ENCODE measurements at regions not wholly inside any gene's neighbourhood (a gene's known extent, or its start where the extent isn't known, plus 50 kb on each side); places are given as distances from the start of the nearest gene placed in this dataset.
A peak's percentile ranks its signal among the peaks of the same experiment; 100 is the strongest.
"Not testable (repeated sequence)": the region's sequence is repeated elsewhere in the genome, so short reads cannot be mapped to it uniquely, and the experiment has no call there.

DNA sequence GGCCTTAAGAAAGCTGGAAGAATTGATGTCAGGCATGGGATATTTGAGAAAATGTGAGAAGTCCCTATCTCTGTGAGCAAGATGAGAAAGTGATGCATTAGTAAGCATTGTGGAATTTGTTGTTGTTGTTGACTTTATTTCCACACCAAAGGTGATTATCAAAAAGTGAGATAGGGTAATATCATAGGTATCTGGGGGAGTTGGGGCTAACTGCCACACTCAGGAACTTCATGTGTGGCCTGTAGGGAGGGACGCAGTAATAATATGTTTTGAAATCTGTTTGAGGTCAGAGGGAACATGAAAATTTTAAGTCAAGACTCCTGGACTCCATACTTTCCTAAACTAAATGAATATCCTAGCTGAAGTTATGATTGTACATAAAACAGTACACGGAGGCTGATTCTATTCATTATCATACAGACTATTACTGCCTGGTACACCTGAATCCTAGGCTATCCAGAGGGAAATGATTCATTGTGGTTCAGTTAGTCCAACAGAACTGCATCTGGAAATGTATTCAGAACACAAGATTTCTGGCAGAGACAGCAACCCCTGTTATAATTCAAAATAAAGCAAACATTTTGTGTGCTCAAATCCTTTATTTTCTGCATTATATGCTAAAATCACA is 304.8 kb downstream of the CPS1 start:
- DNase-seq = no peak

DNA sequence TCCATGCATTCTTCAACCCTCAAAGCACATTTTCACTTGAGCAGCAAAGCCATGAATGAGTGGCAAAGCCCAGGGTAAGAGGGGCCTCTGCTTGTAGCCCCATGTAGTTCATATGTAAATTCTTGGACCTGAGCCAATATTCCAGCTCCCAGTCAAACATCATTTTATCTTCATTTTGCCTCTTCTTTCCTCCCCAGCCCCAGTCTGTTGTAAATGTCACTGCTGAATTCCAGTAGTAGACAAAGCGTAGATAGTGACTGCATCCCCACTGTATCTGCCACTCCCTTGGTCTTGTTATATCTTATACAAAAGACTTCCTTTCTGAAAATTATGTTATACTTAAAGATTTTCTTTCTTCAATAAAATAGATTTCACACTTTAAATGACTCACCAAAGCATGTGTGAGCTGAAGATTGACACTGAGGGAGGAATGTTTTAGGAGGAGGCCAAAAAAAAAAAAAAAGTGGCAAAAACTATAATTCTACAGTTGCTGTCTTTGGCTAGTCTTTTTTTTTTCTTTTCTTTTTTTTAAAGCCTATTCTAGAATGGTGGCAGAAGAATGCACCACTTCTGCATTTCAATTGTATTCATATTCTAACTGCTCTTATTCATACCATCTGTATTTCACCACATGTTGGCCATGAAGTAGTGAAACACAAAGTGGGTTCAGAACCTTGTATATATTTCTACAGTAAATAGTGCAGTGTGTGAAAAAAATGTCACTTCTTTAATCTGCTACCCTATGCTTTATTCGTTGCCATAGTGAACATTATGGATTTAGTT is 306.1 kb downstream of the CPS1 start:
- no peak for DNase-seq

DNA sequence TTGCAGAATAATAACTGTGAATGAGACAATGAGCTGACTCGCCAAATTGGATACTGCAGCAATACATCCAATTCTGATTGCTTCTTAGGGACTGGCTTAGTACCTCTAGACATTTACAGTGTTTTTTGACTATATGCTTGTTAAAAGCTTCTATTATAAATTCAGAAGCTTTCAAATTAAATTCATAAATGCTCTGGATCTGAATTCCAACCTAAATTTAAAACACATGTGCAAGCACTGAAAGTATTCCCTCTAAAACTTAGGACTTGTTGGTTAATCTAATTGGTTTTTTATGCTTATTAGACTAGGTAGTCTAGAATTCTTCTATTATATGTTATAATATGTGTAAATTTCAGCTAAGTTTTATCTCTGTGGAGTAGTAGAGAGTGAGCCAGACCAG is 306.9 kb downstream of the CPS1 start:
- no peak for DNase-seq

DNA sequence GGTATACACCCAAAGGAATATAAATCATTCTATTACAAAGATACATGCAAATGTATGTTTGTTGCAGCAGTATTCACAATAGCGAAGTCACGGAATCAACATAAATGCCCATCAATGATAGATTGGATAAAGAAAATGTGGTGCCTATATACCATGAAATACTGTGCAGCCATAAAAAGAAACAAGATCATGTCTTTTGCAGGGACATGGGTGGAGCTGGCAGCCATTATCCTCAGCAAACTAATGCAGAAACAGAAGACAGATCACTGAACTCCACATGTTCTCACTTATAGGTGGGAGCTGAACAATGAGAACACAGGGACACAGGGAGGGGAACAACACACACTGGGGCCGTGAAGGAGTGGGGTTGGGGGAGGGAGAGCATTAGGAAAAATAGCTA is 315.2 kb downstream of the CPS1 start:
- DNase-seq = not testable (repeated sequence)

DNA sequence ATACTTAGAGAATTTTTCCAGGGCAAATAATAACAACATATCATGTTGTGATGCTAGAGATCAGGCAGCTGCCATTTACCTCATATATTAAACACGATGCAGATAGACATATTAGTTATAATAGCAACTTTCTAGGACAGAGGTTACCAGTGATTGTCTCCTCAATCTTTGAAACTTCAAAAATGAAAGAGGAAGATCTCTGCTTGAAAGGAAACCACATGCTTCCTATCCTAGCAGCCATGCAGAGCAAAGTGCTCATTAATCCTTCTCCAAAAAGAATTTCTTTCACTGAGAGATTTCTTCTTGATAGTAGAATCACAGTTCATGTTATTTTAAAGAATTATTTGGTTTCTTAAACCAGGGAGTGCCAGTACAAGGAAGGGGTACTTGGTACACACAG is 317.2 kb downstream of the CPS1 start:
- DNase-seq = no peak

DNA sequence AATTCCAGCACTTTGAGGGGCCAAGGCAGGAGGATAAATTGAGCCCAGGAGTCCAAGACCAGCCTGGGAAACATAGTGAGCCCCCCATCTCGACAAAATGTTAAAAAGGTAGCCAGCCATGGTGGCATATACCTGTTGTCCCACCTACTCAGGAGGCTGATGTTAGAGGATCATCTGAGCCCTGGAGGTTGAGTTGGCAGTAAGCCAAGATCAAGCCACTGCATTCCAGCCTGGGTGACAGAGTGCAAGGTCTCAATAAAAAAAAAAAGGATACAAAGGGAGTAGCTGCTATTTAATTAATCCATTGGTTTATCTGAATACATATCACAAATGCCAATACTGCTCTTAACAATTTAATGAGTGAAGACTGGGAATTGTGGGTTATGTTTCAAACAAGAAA is 327.8 kb downstream of the CPS1 start:
- DNase-seq = no peak

DNA sequence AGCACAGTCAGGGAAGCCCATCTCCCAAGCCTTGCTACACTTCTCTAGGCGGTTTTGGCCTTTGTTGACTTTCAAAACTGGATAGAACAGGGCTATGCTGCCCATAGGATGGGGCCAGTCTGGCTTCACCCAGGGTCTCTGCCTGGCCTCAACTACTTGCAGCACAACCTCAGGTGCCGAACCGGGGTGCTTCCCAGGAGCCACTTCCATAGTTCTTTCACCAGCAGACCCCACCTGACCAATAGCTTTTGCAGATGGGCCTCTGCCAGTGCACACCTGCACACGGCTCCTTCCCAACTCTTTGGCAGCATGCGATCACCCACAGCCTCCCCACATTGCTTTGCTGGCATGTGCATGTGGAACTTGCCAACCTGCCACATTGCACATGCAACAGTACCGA is 331.6 kb downstream of the CPS1 start:
- DNase-seq = no peak

DNA sequence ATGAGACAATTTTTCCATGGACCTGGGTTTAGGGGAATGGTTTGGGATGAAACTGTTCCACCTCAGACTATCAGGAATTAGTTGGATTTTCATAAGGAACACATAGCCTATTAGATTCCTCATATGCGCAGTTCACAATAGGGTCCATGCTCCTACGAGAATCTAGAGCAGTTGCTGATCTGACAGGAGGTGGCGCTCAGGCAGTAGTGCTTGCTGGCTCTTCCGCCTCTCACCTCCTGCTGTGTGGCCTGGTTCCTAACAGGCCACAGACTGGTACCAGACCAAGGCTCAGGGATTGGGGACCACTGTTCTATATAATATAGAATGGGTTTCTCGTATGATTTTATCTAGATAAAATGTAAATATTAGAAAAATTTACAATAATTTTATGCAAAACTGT is 338.7 kb downstream of the CPS1 start:
- DNase-seq = no peak

DNA sequence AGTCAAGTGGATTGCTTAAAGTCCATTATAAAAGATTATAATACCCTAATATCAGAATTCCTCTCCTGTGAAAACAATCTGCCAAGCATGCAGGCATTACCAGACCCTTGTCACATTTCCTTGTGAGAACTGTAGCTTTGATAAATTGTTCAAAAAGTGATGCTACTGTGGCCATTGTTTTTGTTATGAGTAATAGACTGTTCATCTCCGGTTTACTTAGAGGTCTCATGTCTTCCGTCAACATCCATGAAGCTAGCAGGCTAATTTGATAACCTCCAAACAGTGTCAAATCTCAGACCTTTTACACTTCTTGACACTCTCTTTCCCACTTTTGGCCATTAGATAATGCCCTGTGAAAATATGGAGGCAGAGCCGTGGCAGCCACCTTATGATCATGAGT is 342.7 kb downstream of the CPS1 start:
- no peak for DNase-seq

DNA sequence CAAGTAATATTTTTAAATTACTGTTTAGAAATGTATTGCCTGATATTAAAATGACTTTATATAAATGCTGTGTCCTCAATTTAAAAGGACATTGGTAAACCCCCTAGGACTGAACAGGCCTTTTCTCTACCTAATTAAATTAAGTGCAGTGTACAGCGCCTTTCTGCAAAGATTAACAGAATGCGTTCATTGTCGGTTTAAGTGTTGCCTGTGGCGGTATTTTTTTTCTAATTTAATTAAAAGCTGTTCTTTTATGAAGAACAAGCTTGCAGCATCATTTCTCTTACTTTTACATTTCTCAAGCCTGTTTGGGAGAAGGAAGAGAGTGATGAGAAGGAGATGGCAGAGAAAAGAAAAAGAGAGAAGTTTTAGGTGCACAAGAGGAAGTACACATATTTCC is 344.9 kb downstream of the CPS1 start:
- DNase-seq = no peak

DNA sequence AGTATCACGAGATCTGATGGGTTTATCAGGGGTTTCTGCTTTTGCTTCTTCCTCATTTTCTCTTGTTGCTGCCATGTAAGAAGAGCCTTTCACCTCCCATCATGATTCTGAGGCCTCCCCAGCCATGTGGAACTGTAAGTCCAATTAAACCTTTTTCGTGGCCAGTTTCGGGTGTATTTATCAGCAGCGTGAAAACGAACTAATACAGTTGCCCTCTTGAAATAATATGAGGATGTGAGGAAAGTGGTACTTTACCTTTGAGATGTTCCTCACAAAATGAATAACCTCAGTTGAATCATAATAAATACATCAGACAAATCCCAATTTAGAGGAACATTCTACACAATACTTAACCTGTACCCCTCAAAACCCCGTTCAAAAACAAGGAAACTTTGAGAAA is 356.4 kb downstream of the CPS1 start:
- DNase-seq = no peak

DNA sequence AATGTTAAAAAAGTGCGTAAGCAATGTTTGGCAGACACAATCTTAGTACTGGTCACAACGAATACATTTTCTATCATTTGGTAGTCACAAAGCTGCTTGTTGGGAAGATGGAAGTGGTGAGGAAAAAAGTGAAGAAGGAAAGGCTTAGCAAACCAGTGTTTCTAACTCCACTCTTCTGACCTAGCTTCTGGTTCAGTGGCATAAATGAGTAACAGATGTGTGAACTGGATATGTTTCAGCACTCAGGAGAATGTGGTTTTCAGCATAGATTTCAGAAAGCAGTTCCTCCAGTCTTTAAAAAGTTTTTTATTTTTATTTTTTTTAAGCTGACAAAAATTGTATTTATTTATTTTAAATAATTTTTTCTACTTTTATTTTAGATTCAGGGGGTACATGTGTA is 357.1 kb downstream of the CPS1 start:
- DNase-seq = no peak

DNA sequence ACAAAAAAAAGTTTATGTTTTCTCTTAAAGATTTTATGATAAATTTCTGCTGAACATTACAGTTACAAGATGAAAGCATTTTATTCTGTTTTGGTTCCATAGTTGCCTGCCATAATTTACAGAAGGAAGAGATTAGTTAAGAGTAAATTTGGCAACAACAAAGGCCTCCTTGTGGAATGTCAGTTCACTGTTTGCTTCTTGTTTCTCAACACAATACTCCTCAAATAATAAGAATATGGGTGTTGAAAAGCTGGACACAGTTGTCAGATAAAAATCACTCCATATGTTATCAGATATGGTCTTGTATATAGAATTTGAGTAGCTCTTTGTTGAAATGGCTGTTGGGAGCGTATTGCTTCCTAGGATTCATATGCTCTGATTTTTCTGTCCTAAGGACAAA is 359.5 kb downstream of the CPS1 start:
- no peak for DNase-seq

DNA sequence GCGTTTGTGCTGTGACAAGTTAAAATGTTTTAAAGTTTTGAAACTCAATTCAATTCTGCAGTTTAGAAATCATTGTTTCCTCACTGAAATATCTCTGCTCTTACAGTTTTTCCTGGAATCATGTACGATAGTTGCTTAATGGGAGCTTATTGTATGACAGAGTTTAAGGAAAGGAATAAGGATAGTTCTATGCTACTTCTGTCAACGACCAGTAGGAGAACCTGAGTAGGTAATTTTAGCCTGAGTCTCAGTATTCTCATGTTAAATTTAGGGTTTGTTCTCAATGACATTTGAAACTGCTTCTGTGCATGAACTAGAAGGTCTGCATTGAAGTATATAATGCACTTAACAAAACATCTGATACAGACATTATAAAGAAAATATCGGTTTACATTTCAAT is 361.1 kb downstream of the CPS1 start:
- DNase-seq = no peak

DNA sequence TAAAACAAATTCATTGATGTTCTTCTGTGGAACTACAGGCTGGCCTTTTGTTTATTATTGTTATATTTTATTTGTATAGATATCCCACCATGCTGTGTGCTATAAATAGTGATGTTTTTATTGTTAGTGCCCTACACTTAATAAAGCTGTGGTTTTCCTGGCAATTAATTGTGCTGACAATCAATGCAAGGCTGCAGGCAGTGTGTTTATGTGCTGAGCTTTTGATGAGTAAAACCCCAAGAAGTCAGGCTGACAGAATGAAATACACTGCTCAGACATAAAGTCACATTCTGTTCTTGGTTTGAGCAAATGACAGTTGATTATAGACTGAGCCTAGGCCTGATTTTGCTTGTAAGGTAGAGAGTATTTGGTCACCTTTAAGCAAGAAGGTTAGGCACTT is 362.7 kb downstream of the CPS1 start:
- DNase-seq = no peak

DNA sequence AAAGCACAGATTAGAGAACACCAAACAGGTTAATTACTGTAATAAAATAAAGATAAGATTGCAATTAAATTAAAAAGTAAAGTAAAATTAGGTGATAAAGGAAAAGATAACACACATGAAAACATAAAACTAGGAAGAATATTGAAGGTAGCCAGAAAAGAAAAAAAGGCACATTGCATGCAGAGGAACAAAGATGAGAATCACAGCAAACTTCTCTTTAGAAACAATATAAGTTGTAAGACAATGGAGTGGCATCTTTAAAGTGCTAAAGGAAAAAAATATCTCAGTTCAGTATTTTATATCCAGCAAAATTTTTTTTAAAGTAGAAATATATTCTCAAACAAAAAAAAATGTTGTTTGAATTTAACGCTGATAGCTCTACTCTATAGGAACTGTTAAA is 366.0 kb downstream of the CPS1 start:
- DNase-seq = no peak

DNA sequence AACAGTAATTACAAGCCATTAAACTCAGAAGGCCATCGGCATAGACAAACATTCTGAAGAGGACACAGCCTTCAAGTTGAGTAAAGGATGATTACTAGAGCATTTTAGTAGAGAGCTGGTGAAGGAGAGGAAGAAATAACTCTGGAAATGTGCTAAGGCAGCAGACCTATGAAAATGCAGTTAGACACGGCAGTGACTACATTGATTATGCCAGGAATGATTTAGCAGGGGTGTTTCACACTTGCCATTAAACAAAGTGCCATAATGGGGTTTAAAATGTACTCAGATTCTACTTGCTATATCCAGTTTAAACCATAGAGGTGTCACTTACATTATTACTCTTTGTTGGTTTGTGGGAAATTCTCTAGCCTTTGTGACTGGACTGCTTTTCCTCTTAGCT is 372.3 kb downstream of the CPS1 start:
- no peak for DNase-seq

DNA sequence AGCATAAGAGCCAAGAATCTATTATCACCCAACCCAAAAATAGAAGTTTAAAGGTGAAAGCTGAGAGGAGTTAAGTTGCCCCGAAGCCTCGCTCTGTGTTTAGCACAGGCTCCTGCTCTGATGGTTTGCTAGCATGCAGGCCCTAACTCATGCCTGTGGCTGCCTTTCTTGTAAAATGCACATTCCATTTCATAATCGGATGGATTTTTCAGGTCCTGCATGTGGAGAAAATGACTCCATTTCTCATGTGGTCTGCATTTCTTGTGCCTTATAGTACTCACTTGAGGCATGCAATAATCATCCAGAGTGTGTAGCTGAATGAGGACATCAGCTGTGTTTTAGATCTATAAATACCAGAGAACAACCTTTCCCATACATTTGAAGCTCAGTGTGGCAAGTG is 381.8 kb downstream of the CPS1 start:
- peak; percentile 23 for DNase-seq

DNA sequence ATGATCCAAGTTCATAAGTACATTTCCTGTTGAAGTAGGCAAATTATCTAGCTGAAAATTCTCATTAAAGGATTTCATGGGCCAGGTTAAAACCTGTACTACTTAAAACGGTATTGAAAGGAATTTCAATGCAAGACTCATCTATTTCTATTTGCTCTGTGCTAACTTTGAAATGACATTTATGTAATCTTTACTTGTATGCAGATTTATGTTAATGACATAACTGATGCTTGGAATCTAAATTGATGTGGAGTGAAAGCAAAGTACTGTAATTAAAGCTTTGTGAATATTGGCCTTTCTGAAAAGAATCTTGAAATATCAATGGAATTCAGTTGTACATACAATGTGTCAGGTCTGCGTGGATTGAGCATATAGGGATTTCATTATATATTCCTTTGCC is 390.0 kb downstream of the CPS1 start:
- DNase-seq = no peak

DNA sequence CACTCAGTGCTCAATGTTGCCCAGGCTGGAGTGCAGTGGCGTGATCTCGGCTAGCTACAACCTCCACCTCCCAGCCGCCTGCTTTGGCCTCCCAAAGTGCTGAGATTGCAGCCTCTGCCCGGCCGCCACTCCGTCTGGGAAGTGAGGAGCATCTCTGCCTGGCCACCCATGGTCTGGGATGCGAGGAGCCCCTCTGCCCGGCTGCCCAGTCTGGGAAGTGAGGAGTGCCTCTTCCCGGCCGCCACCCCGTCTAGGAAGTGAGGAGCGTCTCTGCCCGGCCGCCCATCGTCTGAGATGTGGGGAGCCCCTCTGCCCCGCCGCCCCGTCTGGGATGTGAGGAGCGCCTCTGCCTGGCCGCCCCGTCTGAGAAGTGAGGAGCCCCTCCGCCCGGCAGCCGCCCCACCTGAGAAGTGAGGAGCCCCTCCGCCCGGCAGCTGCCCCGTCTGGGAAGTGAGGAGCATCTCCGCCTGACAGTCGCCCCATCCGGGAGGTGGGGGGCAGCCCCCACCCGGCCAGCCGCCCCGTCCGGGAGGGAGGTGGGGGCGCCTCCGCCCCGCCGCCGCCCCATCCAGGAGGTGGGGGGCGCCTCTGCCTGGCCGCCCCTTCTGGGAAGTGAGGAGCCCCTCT is 394.1 kb downstream of the CPS1 start:
- not testable (repeated sequence) for DNase-seq

DNA sequence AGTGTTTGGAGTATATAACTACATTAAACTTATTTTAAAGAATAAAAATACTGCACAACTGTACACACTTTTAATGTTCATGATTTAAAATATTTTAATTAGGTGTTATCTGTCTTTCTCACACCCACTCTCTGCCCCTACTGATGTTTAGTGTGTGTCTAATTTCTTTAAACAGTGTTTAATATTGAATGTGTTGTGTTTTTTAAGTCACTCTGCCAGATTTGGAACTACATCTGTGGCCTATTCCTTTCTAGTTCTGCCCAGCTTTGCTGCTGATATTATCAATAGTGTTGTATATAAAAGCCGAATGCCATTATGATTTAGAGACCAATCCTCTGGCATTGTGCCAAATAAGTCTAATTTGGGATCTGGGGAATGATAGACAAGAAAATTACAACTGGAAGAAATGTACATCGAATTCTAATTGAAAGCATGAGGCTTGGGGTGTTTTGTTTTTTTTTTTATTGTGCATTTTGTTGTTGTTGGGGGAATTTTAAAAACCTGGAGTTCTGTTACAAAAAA is 398.0 kb downstream of the CPS1 start:
- no peak for DNase-seq

DNA sequence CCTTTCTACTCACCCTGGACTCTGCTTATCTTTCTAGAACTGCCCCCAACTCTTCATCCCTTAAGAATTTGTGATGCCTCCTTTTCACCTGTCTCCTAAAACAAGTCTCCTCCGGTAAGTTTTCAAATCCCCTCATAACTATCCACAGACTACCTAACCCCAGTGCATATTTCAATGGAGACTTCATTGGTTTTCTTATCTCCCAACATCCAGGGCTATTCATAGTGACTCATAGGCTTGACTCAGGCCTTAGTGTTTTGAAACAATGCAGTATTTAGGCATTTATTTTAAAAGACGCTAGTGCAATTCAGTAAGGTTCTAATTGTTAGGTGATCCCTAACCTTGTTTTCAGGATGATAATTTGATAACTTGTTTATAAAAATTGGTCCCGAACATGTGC is 399.2 kb downstream of the CPS1 start:
- DNase-seq = peak; percentile 30

DNA sequence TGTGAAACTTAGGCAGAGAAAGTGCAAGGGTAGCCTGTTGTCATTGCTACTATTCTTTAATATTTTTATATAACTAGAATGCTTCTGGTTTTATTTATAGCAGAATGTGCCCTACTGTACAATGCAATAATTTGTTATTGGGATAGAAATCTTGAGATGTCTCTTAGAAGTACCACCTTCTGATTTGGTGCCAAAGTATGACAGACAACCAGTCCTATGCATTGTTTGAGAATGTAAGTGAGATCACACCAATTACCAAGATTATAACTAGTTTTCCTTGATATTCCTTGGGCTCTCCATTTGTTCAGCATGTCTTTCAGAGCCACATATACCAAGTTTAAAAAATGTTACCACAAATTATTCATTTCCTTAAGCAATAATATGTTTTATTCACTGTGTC is 399.7 kb downstream of the CPS1 start:
- no peak for DNase-seq

DNA sequence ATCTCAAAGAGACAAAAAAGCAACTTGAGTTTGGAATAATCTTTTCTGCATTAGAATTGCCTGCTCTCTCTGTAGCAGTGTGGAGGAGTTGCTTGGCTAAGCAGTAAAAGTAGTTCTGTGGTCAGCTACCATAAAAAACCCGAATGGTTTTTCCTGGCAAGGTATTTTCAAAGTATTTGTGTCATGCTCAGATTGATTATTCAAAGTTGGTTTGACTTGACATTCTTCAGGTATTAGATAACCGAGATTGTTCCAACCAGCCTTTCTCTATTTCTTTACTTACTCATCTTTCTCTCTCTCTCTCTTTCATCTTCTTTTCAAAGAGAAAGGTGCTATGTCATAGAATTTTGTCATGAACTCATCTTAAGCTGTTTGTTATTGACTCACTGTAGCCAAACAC is 404.9 kb downstream of the CPS1 start:
- DNase-seq = peak; percentile 18
